ENCODE measurements at regions not wholly inside any gene's neighbourhood (a gene's known extent, or its start where the extent isn't known, plus 50 kb on each side); places are given as distances from the start of the nearest gene placed in this dataset.
"Not testable (repeated sequence)": the region's sequence is repeated elsewhere in the genome, so short reads cannot be mapped to it uniquely, and the experiment has no call there.

DNA sequence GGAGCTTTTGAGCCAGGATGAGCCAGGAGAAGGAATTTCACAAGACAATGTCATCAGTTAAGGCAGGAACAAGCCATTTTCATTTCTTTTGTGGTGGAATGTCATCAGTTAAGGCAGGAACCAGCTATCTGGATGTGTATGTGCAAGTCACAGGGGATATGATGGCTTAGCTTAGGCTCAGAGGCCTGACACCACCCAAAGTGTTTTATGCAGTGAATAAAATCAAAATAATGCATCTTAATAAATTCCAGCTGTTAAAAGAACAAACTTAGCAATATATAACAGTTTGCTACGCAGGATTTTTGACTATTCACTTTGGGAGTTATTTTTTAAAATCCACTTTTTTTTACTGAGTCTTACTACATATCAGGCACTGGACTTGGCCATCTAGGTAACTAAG lies 62.7 kb upstream of the APP start:
- ATAC-seq; DNase-seq (ENCODE audit: low spot score); intact Hi-C loops (cut with DNase I): not testable (repeated sequence)

DNA sequence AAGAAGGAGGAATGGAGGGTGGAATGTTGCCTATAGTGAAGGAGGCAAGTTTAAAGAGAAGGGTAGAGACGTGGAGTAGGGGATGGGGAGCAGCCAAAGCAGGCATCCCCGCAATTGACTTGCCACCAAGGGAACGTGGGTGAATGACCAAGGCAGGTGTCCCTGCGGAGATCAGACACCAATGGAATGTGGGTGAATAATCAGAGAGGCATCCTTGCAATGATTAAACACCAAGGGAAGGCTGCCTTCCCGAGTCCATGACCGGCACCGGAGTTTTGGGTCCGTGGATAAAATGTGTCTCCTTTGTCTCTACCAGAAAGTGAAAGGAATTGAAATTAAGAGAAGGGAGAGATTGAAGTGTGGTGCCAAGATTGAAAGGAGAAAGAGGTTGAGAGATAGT lies 61.9 kb upstream of the APP start:
- DNase-seq (ENCODE audit: low spot score); ATAC-seq; intact Hi-C loops (cut with DNase I): not testable (repeated sequence)

DNA sequence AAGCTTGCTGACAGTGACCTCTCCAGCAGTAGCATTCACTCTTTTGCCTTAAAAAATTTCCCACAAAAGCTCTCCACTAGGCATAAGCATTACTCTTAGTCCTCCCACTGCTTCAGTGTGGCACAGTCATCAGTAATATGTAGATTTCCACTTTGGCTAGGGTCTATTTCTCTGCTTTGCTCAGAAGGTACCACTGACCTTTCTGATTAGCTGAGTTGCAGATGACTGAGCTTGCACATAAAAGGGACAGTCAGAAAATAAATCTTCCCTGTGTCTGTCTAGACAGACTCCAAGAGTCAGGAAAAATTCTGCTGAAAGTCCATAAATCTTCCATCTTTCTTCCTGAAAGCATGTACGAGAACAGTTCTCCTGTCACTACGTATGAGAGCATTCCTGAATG lies 56.6 kb upstream of the APP start:
- intact Hi-C loops (cut with DNase I) = no loop called here
- ATAC-seq (no peak), DNase-seq (ENCODE audit: low spot score) (no peak)

DNA sequence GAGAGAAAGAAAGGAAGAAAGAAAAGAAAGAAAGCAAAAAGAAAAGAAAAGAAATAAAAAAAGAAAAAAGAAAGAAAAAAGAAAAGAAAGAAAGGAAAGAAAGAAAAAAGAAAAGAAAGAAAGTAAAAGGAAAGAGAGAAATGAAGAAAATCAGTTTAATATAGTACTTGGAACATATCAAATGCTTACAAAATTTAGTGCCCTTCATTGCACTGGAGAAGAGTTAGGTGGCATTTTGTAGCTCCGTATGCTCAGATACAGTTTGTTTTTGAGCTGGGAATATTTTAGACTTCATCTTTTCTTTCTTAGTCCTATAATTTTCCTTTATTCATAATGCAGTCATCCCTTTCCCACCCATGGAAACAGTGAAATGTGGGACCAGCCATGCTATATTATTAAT lies 56.2 kb upstream of the APP start:
- DNase-seq (ENCODE audit: low spot score) (no peak), ATAC-seq (no peak)
- intact Hi-C loops (cut with DNase I) = no loop called here

DNA sequence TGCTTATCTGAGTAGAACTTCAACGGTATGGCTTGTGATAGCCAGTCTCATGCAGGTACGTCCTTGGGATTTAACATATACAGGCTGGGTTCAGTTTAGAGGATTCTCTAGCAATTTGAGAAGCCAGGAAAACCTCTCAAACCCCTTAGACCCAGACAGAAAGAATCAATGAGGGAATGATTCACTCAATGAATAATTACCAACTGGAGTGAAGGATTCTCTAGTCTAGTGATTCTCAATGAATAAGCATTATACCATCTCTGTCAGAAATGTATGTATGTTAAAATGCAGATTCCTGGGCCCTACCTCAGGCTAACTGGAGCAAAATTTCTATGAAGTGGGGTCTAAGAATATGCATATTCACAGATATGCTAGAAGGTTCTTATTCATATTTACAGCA lies 54.5 kb upstream of the APP start:
- ATAC-seq (no peak), DNase-seq (ENCODE audit: low spot score) (no peak)
- intact Hi-C loops (cut with DNase I) = no loop called here

DNA sequence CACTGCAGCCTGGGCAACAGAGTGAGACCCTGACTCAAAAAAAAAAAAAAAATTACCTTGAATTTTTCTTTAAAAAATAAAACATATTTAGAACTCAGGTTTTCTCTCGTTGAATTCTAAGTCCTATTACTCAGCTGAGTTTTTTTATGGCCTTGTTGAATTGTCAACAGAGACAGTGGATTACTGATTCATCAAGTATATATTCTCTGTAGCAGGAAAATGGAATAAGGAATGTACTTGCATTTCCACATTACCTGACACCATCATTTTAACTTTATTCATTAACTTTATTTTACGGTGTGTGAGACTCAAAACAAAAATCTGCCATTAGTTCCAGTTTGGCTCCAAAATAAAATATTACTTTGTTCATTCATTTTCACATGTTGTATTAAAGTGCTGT lies 53.8 kb upstream of the APP start:
- DNase-seq (ENCODE audit: low spot score) = no peak
- intact Hi-C loops (cut with DNase I) = no loop called here
- no peak for ATAC-seq

Data from sciatic nerve (tissue), 2 donors.